CD14-positive monocyte (primary cell): ENCODE measurements at regions not wholly inside any gene's neighbourhood (a gene's known extent, or its start where the extent isn't known, plus 50 kb on each side); places are given as distances from the start of the nearest gene placed in this dataset.

Experiments used
- DNase-seq, 3 donors: peaks; one replicate each; pipeline ENCODE4 v3.0.0-alpha.2; 2011 to 2022
- H2AFZ ChIP-seq: 2 replicates; pipeline ENCODE4 v1.6.0; 2012; ENCODE audit warnings: mild to moderate bottlenecking, low read depth, low read length, inconsistent platforms; ENCODE audit not compliant: insufficient read depth, poor library complexity, severe bottlenecking
- H3K27ac ChIP-seq, 2 donors: 1 replicate in 1 of 2; 2 replicates in 1 of 2; pipeline ENCODE4 v1.5.1; 2012 to 2013; ENCODE audit warnings: low read length in 2 of 2, control low read depth in 1 of 2, inconsistent platforms in 1 of 2, low read depth in 1 of 2, mild to moderate bottlenecking in 1 of 2
- H3K27me3 ChIP-seq, 2 donors: one replicate each; pipeline versions ENCODE4 v1.6.0 to v1.6.1; 2011 to 2013; ENCODE audit warnings: low read length in 2 of 2; ENCODE audit not compliant: control insufficient read depth in 2 of 2, insufficient read depth in 2 of 2
- H3K36me3 ChIP-seq, 2 donors: replicated peaks in 1 of 2; 1 replicate in 1 of 2; 2 replicates in 1 of 2; pipeline versions ENCODE4 v1.5.1 to v1.6.1; 2012 to 2013; ENCODE audit warnings: low read length in 2 of 2, control low read depth in 1 of 2, inconsistent platforms in 1 of 2, mild to moderate bottlenecking in 1 of 2; ENCODE audit not compliant: insufficient read depth in 2 of 2, control insufficient read depth in 1 of 2
- H3K4me1 ChIP-seq, 2 donors: 1 replicate in 1 of 2; 2 replicates in 1 of 2; pipeline versions ENCODE4 v1.5.1 to v1.6.1; 2012 to 2013; ENCODE audit warnings: low read length in 2 of 2, control low read depth in 1 of 2, inconsistent platforms in 1 of 2, mild to moderate bottlenecking in 1 of 2, moderate library complexity in 1 of 2; ENCODE audit not compliant: insufficient read depth in 2 of 2, control insufficient read depth in 1 of 2
- H3K4me2 ChIP-seq: replicated peaks from 2 replicates; pipeline ENCODE3; 2012; ENCODE audit warnings: low read length, moderate library complexity, mild to moderate bottlenecking; ENCODE audit not compliant: poor library complexity, severe bottlenecking; ENCODE audit errors: extremely low read depth
- H3K4me3 ChIP-seq, 3 experiments: fragments of 200-600 bp in 1 of 3; sonication (generic) in 1 of 3; replicated peaks in 1 of 3; 1 replicate in 2 of 3; 2 replicates in 1 of 3; pipeline ENCODE4 v1.5.1; 2011 to 2013; ENCODE audit warnings: low read length in 3 of 3, mild to moderate bottlenecking in 3 of 3, control low read depth in 2 of 3, low read depth in 2 of 3, inconsistent platforms in 1 of 3, moderate library complexity in 1 of 3
- H3K79me2 ChIP-seq: 2 replicates; pipeline ENCODE4 v1.6.0; 2012; ENCODE audit warnings: mild to moderate bottlenecking, control low read depth, inconsistent platforms, low read length, moderate library complexity; ENCODE audit not compliant: insufficient read depth
- H3K9ac ChIP-seq: 2 replicates; pipeline ENCODE4 v1.6.0; 2017; ENCODE audit warnings: low read length, mild to moderate bottlenecking; ENCODE audit not compliant: insufficient read depth, poor library complexity, severe bottlenecking
- H3K9me3 ChIP-seq, 2 donors: replicated peaks in 1 of 2; 1 replicate in 1 of 2; 2 replicates in 1 of 2; pipeline versions ENCODE4 v1.5.1 to v1.6.1; 2012 to 2013; ENCODE audit warnings: low read length in 2 of 2, control low read depth in 1 of 2; ENCODE audit not compliant: control insufficient read depth in 1 of 2, insufficient read depth in 1 of 2
- H4K20me1 ChIP-seq: 2 replicates; pipeline ENCODE4 v1.6.0; 2012; ENCODE audit warnings: mild to moderate bottlenecking, low read length, control low read depth, moderate library complexity; ENCODE audit not compliant: insufficient read depth
- H3K27ac Mint-ChIP-seq, 7 donors: one replicate each; pipeline ENCODE4 v1.8.0; 2020; ENCODE audit warnings: mild to moderate bottlenecking in 7 of 7, mixed read lengths in 7 of 7, moderate library complexity in 6 of 7, inconsistent platforms in 2 of 7
- H3K27me3 Mint-ChIP-seq, 3 donors: one replicate each; pipeline ENCODE4 v1.8.0; 2021 to 2022; ENCODE audit warnings: low read depth in 3 of 3, mild to moderate bottlenecking in 3 of 3, mixed read lengths in 3 of 3, moderate library complexity in 3 of 3, inconsistent platforms in 1 of 3
- H3K36me3 Mint-ChIP-seq, 2 donors: one replicate each; pipeline ENCODE4 v1.8.0; 2020; ENCODE audit warnings: mixed read lengths in 2 of 2, inconsistent platforms in 1 of 2, mild to moderate bottlenecking in 1 of 2
- H3K4me1 Mint-ChIP-seq: one replicate; pipeline ENCODE4 v1.8.0; 2020; ENCODE audit warnings: mild to moderate bottlenecking, mixed read lengths
- H3K4me3 Mint-ChIP-seq, 2 donors: one replicate each; pipeline ENCODE4 v1.8.0; 2020; ENCODE audit warnings: mild to moderate bottlenecking in 2 of 2, mixed read lengths in 2 of 2, moderate library complexity in 1 of 2
- H3K9me3 Mint-ChIP-seq, 7 donors: one replicate each; pipeline ENCODE4 v1.8.0; 2020 to 2022; ENCODE audit warnings: mixed read lengths in 7 of 7, mild to moderate bottlenecking in 6 of 7, moderate library complexity in 6 of 7, inconsistent platforms in 2 of 7
- CTCF ChIP-seq: fragments of 200-600 bp; IDR thresholded peaks from one replicate; pipeline ENCODE4 v1.8.0; 2022; ENCODE audit warnings: antibody characterized with exemption, mild to moderate bottlenecking
- WGBS: methylation state at CpG from one replicate; pipeline ENCODE4 v1.1.5; 2013; ENCODE audit warnings: missing lambda C conversion rate; ENCODE audit not compliant: insufficient coverage; 5-methylcytosine and 5-hydroxymethylcytosine counted together
- intact Hi-C, 2 donors: fragments of 100-400 bp; cut with micrococcal nuclease; formaldehyde crosslinking; loops; one replicate each; pipeline versions ENCODE4 v1.15.0 to v1.15.1; 2023

- H2AFZ ChIP-seq = no peak overlapping the region
- H3K27me3 ChIP-seq = peaks cover 0 to 3% of the 10 kb centered on the region in 2 donors
- H3K4me1 ChIP-seq = no peaks in the 10 kb centered on the region
- no peaks in the 10 kb centered on the region for H3K79me2 ChIP-seq
- TF ChIP-seq CTCF = no peak
- H3K4me2 ChIP-seq = no peak overlapping the region
- Mint-ChIP-seq H3K27ac (no peak overlapping the region), H3K4me3 (no peak overlapping the region), H3K36me3 (no peaks in the 10 kb centered on the region), H3K27me3 (peaks cover 0 to 6% (median 2%) of the 10 kb centered on the region in 3 donors), H3K9me3 (peaks cover 0 to 8% (median 4%) of the 10 kb centered on the region in 7 donors), H3K4me1 (peaks cover 2% of the 10 kb centered on the region)
- intact Hi-C loops = no loop called here
- H4K20me1 ChIP-seq = no peaks in the 10 kb centered on the region
- no peak overlapping the region for H3K9ac ChIP-seq
- WGBS = 100% methylated on average over 2 of the region's 2 CpGs
- no peaks in the 10 kb centered on the region for H3K36me3 ChIP-seq
- no peaks in the 10 kb centered on the region for H3K9me3 ChIP-seq
- no peak overlapping the region for H3K4me3 ChIP-seq
- DNase-seq = no peak
- H3K27ac ChIP-seq = no peak overlapping the region
Measured at GRCh38 chr1:175888996-175889395, 145.6 kb upstream of the TNR start.

GRCh38 chr1:175887981-175888428 lies 144.6 kb upstream of the TNR start:
- H3K27ac ChIP-seq = no peak overlapping the region
- DNase-seq = peak in 2 of 3 donors; percentile 1 to 13
- no peaks in the 10 kb centered on the region for H3K4me1 ChIP-seq
- H4K20me1 ChIP-seq = no peaks in the 10 kb centered on the region
- H3K27me3 Mint-ChIP-seq = peaks cover 0 to 6% (median 2%) of the 10 kb centered on the region in 3 donors
- TF ChIP-seq CTCF = peak; percentile 68
- H2AFZ ChIP-seq = no peak overlapping the region
- H3K27ac Mint-ChIP-seq = no peak overlapping the region
- intact Hi-C loops = no loop called here
- peaks cover 0 to 3% of the 10 kb centered on the region in 2 donors for H3K27me3 ChIP-seq
- H3K9me3 Mint-ChIP-seq = peaks cover 0 to 8% (median 3%) of the 10 kb centered on the region in 7 donors
- WGBS = 61% methylated on average over 11 of the region's 17 CpGs
- H3K36me3 Mint-ChIP-seq = no peaks in the 10 kb centered on the region
- H3K36me3 ChIP-seq = no peaks in the 10 kb centered on the region
- H3K4me1 Mint-ChIP-seq = peaks cover 2% of the 10 kb centered on the region
- H3K4me3 Mint-ChIP-seq = no peak overlapping the region
- no peak overlapping the region for H3K9ac ChIP-seq
- H3K4me2 ChIP-seq = no peak overlapping the region
- H3K9me3 ChIP-seq = no peaks in the 10 kb centered on the region
- no peaks in the 10 kb centered on the region for H3K79me2 ChIP-seq
- no peak overlapping the region for H3K4me3 ChIP-seq
